ENCODE measurements at regions not wholly inside any gene's neighbourhood (a gene's known extent, or its start where the extent isn't known, plus 50 kb on each side); places are given as distances from the start of the nearest gene placed in this dataset.

GRCh38 chr16:85313526-85314301, 201.4 kb upstream of the CIBAR2 start:
- no peaks in the 10 kb centered on the region for H3K9me3 ChIP-seq (ENCODE audit: control insufficient read depth, insufficient read depth, low read length)
- no peaks in the 10 kb centered on the region for H3K27me3 ChIP-seq (ENCODE audit: control insufficient read depth, insufficient read depth, low read length)
- H3K4me1 ChIP-seq (ENCODE audit: control insufficient read depth, insufficient read depth, low read length): peaks cover 3% of the 10 kb centered on the region
- H3K9ac ChIP-seq (ENCODE audit: low read depth, low read length): no peak overlapping the region
- no peak overlapping the region for H3K4me3 ChIP-seq (ENCODE audit: low read depth, low read length)
- no peaks in the 10 kb centered on the region for H3K36me3 ChIP-seq (ENCODE audit: control insufficient read depth, insufficient read depth, low read length)

GRCh38 chr16:85314512-85314971, 202.3 kb upstream of the CIBAR2 start:
- H3K36me3 ChIP-seq (ENCODE audit: control insufficient read depth, insufficient read depth, low read length): no peaks in the 10 kb centered on the region
- H3K27me3 ChIP-seq (ENCODE audit: control insufficient read depth, insufficient read depth, low read length): no peaks in the 10 kb centered on the region
- H3K4me1 ChIP-seq (ENCODE audit: control insufficient read depth, insufficient read depth, low read length): peaks cover 3% of the 10 kb centered on the region
- H3K4me3 ChIP-seq (ENCODE audit: low read depth, low read length): no peak overlapping the region
- no peak overlapping the region for H3K9ac ChIP-seq (ENCODE audit: low read depth, low read length)
- no peaks in the 10 kb centered on the region for H3K9me3 ChIP-seq (ENCODE audit: control insufficient read depth, insufficient read depth, low read length)

GRCh38 chr16:85315866-85316265, 203.6 kb upstream of the CIBAR2 start:
- no peak overlapping the region for H3K4me3 ChIP-seq (ENCODE audit: low read depth, low read length)
- H3K4me1 ChIP-seq (ENCODE audit: control insufficient read depth, insufficient read depth, low read length): peaks cover 3% of the 10 kb centered on the region
- H3K9ac ChIP-seq (ENCODE audit: low read depth, low read length): no peak overlapping the region
- no peaks in the 10 kb centered on the region for H3K36me3 ChIP-seq (ENCODE audit: control insufficient read depth, insufficient read depth, low read length)
- H3K27me3 ChIP-seq (ENCODE audit: control insufficient read depth, insufficient read depth, low read length): no peaks in the 10 kb centered on the region
- H3K9me3 ChIP-seq (ENCODE audit: control insufficient read depth, insufficient read depth, low read length): no peaks in the 10 kb centered on the region

GRCh38 chr16:85316321-85316919, 204.1 kb upstream of the CIBAR2 start:
- no peaks in the 10 kb centered on the region for H3K36me3 ChIP-seq (ENCODE audit: control insufficient read depth, insufficient read depth, low read length)
- H3K27me3 ChIP-seq (ENCODE audit: control insufficient read depth, insufficient read depth, low read length): no peaks in the 10 kb centered on the region
- no peaks in the 10 kb centered on the region for H3K9me3 ChIP-seq (ENCODE audit: control insufficient read depth, insufficient read depth, low read length)
- no peaks in the 10 kb centered on the region for H3K4me1 ChIP-seq (ENCODE audit: control insufficient read depth, insufficient read depth, low read length)
- no peak overlapping the region for H3K9ac ChIP-seq (ENCODE audit: low read depth, low read length)
- no peak overlapping the region for H3K4me3 ChIP-seq (ENCODE audit: low read depth, low read length)

- H3K36me3 ChIP-seq (ENCODE audit: control insufficient read depth, insufficient read depth, low read length): no peaks in the 10 kb centered on the region
- H3K9me3 ChIP-seq (ENCODE audit: control insufficient read depth, insufficient read depth, low read length): no peaks in the 10 kb centered on the region
- H3K4me3 ChIP-seq (ENCODE audit: low read depth, low read length): no peak overlapping the region
- no peaks in the 10 kb centered on the region for H3K27me3 ChIP-seq (ENCODE audit: control insufficient read depth, insufficient read depth, low read length)
- H3K9ac ChIP-seq (ENCODE audit: low read depth, low read length): no peak overlapping the region
- H3K4me1 ChIP-seq (ENCODE audit: control insufficient read depth, insufficient read depth, low read length): no peaks in the 10 kb centered on the region
These were observed 204.7 kb upstream of the CIBAR2 start for GRCh38 chr16:85316944-85317343.

- H3K4me1 ChIP-seq (ENCODE audit: control insufficient read depth, insufficient read depth, low read length): no peaks in the 10 kb centered on the region
- no peaks in the 10 kb centered on the region for H3K9me3 ChIP-seq (ENCODE audit: control insufficient read depth, insufficient read depth, low read length)
These were observed 205.4 kb upstream of the CIBAR2 start for GRCh38 chr16:85317704-85318103.

GRCh38 chr16:85319208-85319983, 207.1 kb upstream of the CIBAR2 start:
- Histone ChIP-seq H3K27me3 (ENCODE audit: control insufficient read depth, insufficient read depth, low read length) (no peaks in the 10 kb centered on the region), H3K36me3 (ENCODE audit: control insufficient read depth, insufficient read depth, low read length) (no peaks in the 10 kb centered on the region), H3K4me3 (ENCODE audit: low read depth, low read length) (no peak overlapping the region), H3K9ac (ENCODE audit: low read depth, low read length) (no peak overlapping the region), H3K9me3 (ENCODE audit: control insufficient read depth, insufficient read depth, low read length) (no peaks in the 10 kb centered on the region), H3K4me1 (ENCODE audit: control insufficient read depth, insufficient read depth, low read length) (no peaks in the 10 kb centered on the region)

More at GRCh38 chr16:85317704-85318103, 205.4 kb upstream of the CIBAR2 start:
- Histone ChIP-seq H3K9ac (ENCODE audit: low read depth, low read length) (no peak overlapping the region), H3K27me3 (ENCODE audit: control insufficient read depth, insufficient read depth, low read length) (no peaks in the 10 kb centered on the region), H3K4me3 (ENCODE audit: low read depth, low read length) (no peak overlapping the region), H3K36me3 (ENCODE audit: control insufficient read depth, insufficient read depth, low read length) (no peaks in the 10 kb centered on the region)

- Histone ChIP-seq H3K4me3 (ENCODE audit: low read depth, low read length) (no peak overlapping the region), H3K4me1 (ENCODE audit: control insufficient read depth, insufficient read depth, low read length) (no peaks in the 10 kb centered on the region), H3K27me3 (ENCODE audit: control insufficient read depth, insufficient read depth, low read length) (no peaks in the 10 kb centered on the region), H3K9ac (ENCODE audit: low read depth, low read length) (no peak overlapping the region), H3K9me3 (ENCODE audit: control insufficient read depth, insufficient read depth, low read length) (no peaks in the 10 kb centered on the region), H3K36me3 (ENCODE audit: control insufficient read depth, insufficient read depth, low read length) (no peaks in the 10 kb centered on the region)
These were observed 207.7 kb upstream of the CIBAR2 start for GRCh38 chr16:85319984-85320440.

- no peak overlapping the region for H3K4me3 ChIP-seq (ENCODE audit: low read depth, low read length)
- no peaks in the 10 kb centered on the region for H3K36me3 ChIP-seq (ENCODE audit: control insufficient read depth, insufficient read depth, low read length)
- H3K27me3 ChIP-seq (ENCODE audit: control insufficient read depth, insufficient read depth, low read length): no peaks in the 10 kb centered on the region
- H3K9ac ChIP-seq (ENCODE audit: low read depth, low read length): no peak overlapping the region
- no peaks in the 10 kb centered on the region for H3K9me3 ChIP-seq (ENCODE audit: control insufficient read depth, insufficient read depth, low read length)
- H3K4me1 ChIP-seq (ENCODE audit: control insufficient read depth, insufficient read depth, low read length): no peaks in the 10 kb centered on the region
These were observed 208.6 kb upstream of the CIBAR2 start for GRCh38 chr16:85320677-85321385.

GRCh38 chr16:85321509-85322271, 209.4 kb upstream of the CIBAR2 start:
- no peak overlapping the region for H3K9ac ChIP-seq (ENCODE audit: low read depth, low read length)
- H3K27me3 ChIP-seq (ENCODE audit: control insufficient read depth, insufficient read depth, low read length): no peaks in the 10 kb centered on the region
- H3K4me3 ChIP-seq (ENCODE audit: low read depth, low read length): no peak overlapping the region
- H3K36me3 ChIP-seq (ENCODE audit: control insufficient read depth, insufficient read depth, low read length): no peaks in the 10 kb centered on the region
- H3K9me3 ChIP-seq (ENCODE audit: control insufficient read depth, insufficient read depth, low read length): no peaks in the 10 kb centered on the region
- peaks cover 3% of the 10 kb centered on the region for H3K4me1 ChIP-seq (ENCODE audit: control insufficient read depth, insufficient read depth, low read length)

Data from iPS-15b (cell line).